ENCODE measurements at regions not wholly inside any gene's neighbourhood (a gene's known extent, or its start where the extent isn't known, plus 50 kb on each side); places are given as distances from the start of the nearest gene placed in this dataset.

DNA sequence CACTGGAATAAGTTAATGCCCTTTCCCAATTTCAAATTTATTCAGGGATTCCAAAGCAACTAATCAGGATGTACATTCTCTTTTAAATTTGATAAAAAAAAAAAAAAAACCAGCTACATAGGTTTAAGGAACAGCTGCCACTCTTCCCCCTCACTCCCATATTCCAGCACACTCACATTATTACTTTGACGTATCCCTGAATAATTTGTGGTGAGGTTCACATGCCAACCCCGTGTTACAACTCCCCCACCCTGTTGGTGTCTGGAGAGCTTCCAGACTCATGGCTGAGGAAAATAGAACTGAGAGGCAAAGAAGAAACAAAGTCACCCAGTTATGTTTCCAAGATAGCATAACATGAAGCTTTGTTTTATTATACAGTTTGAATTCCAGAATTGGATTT is 300.5 kb upstream of the MME start:
- TF ChIP-seq, protein P1, sequence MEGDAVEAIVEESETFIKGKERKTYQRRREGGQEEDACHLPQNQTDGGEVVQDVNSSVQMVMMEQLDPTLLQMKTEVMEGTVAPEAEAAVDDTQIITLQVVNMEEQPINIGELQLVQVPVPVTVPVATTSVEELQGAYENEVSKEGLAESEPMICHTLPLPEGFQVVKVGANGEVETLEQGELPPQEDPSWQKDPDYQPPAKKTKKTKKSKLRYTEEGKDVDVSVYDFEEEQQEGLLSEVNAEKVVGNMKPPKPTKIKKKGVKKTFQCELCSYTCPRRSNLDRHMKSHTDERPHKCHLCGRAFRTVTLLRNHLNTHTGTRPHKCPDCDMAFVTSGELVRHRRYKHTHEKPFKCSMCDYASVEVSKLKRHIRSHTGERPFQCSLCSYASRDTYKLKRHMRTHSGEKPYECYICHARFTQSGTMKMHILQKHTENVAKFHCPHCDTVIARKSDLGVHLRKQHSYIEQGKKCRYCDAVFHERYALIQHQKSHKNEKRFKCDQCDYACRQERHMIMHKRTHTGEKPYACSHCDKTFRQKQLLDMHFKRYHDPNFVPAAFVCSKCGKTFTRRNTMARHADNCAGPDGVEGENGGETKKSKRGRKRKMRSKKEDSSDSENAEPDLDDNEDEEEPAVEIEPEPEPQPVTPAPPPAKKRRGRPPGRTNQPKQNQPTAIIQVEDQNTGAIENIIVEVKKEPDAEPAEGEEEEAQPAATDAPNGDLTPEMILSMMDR (conservative IDR thresholded peaks at IDR 0.05): no peak
- no peak for TF ChIP-seq ZFX (IDR thresholded peaks at IDR 0.05)
